KBM-7 (cell line): ENCODE measurements at regions not wholly inside any gene's neighbourhood (a gene's known extent, or its start where the extent isn't known, plus 50 kb on each side); places are given as distances from the start of the nearest gene placed in this dataset.

ENCODE experiments used
- DNase-seq: peaks from one replicate; pipeline ENCODE4 v3.0.0-alpha.2; 2015
- in situ Hi-C: fragments of 300-500 bp; cut with MboI; formaldehyde crosslinking; loops from 2 replicates; pipeline ENCODE4 v1.14.3; 2020; ENCODE audit warnings: low sequenced_read_pairs, low pct_unique_long_range_greater_than_20kb, mixed read lengths

GRCh38 chr1:9419369-9420041 lies 119.8 kb upstream of the SLC25A33 start:
- in situ Hi-C loops, result no loop called here
- no peak for DNase-seq

- in situ Hi-C loops, result no loop called here
- DNase-seq, result no peak
Measured at GRCh38 chr1:9420835-9421532, 118.3 kb upstream of the SLC25A33 start.

GRCh38 chr1:9421533-9421873 lies 117.8 kb upstream of the SLC25A33 start:
- in situ Hi-C loops, result no loop called here
- no peak for DNase-seq

GRCh38 chr1:9422321-9422720 lies 116.9 kb upstream of the SLC25A33 start:
- no peak for DNase-seq
- in situ Hi-C loops, result no loop called here

GRCh38 chr1:9422911-9423505 lies 116.3 kb upstream of the SLC25A33 start:
- in situ Hi-C loops, result no loop called here
- DNase-seq, result no peak

- DNase-seq, result no peak
- in situ Hi-C loops, result no loop called here
Measured at GRCh38 chr1:9424261-9424660, 115.0 kb upstream of the SLC25A33 start.

- no peak for DNase-seq
- in situ Hi-C loops, result no loop called here
Measured at GRCh38 chr1:9425859-9426258, 113.4 kb upstream of the SLC25A33 start.

GRCh38 chr1:9426291-9426711 lies 113.0 kb upstream of the SLC25A33 start:
- in situ Hi-C loops, result no loop called here
- DNase-seq, result peak; percentile 98

GRCh38 chr1:9427388-9427787 lies 111.9 kb upstream of the SLC25A33 start:
- in situ Hi-C loops, result no loop called here

GRCh38 chr1:9428601-9429341 lies 110.5 kb upstream of the SLC25A33 start:
- peak; percentile 97 for DNase-seq
- in situ Hi-C loops, result no loop called here

More at GRCh38 chr1:9427388-9427787, 111.9 kb upstream of the SLC25A33 start:
- no peak for DNase-seq

GRCh38 chr1:9429342-9429711 lies 109.9 kb upstream of the SLC25A33 start:
- DNase-seq, result no peak

GRCh38 chr1:9434247-9435152 lies 104.8 kb upstream of the SLC25A33 start:
- DNase-seq, result no peak
- in situ Hi-C loops, result no loop called here

More at GRCh38 chr1:9429342-9429711, 109.9 kb upstream of the SLC25A33 start:
- in situ Hi-C loops, result no loop called here

- in situ Hi-C loops, result no loop called here
- no peak for DNase-seq
Measured at GRCh38 chr1:9435153-9435636, 104.1 kb upstream of the SLC25A33 start.

- in situ Hi-C loops, result no loop called here
- DNase-seq, result no peak
Measured at GRCh38 chr1:9435854-9436640, 103.2 kb upstream of the SLC25A33 start.

GRCh38 chr1:9437961-9438430 lies 101.3 kb upstream of the SLC25A33 start:
- DNase-seq, result no peak
- in situ Hi-C loops, result no loop called here

GRCh38 chr1:9438431-9439073 lies 100.7 kb upstream of the SLC25A33 start:
- in situ Hi-C loops, result no loop called here
- peak; percentile 63 for DNase-seq

- DNase-seq, result peak; percentile 30
- in situ Hi-C loops, result no loop called here
Measured at GRCh38 chr1:9439074-9439761, 100.0 kb upstream of the SLC25A33 start.
